Natural killer cell treated with Interleukin-12 subunit alpha and Interleukin-12 subunit beta and Interleukin-15 and Interleukin-18, amount 100 ng/mL, for 72 hours (primary cell): ENCODE measurements at regions not wholly inside any gene's neighbourhood (a gene's known extent, or its start where the extent isn't known, plus 50 kb on each side); places are given as distances from the start of the nearest gene placed in this dataset.

Source experiments
- ATAC-seq, 2 donors: fragments of 150-1000 bp; cut with Tn5 transposase in 1 of 2; sonication (Bioruptor Pico), chemical (Tn5 transposase) in 1 of 2; 2 replicates each; pipeline ENCODE4 v1.10.0; 2021
- DNase-seq: peaks from one replicate; pipeline ENCODE4 v3.0.0; 2022; ENCODE audit warnings: low spot score
- H3K27ac Mint-ChIP-seq, 2 donors: 1 replicate in 1 of 2; 2 replicates in 1 of 2; pipeline ENCODE4 v1.8.0; 2022; ENCODE audit warnings: mixed read lengths in 2 of 2, mild to moderate bottlenecking in 1 of 2, moderate library complexity in 1 of 2
- H3K27me3 Mint-ChIP-seq, 2 donors: 1 replicate in 1 of 2; 2 replicates in 1 of 2; pipeline ENCODE4 v1.8.0; 2022; ENCODE audit warnings: mixed read lengths in 2 of 2
- H3K36me3 Mint-ChIP-seq: one replicate; pipeline ENCODE4 v1.8.0; 2022; ENCODE audit warnings: mixed read lengths
- H3K4me1 Mint-ChIP-seq, 2 donors: 1 replicate in 1 of 2; 2 replicates in 1 of 2; pipeline ENCODE4 v1.8.0; 2022; ENCODE audit warnings: low read depth in 2 of 2, mixed read lengths in 2 of 2, mild to moderate bottlenecking in 1 of 2
- H3K4me3 Mint-ChIP-seq: one replicate; pipeline ENCODE4 v1.8.0; 2022; ENCODE audit warnings: mixed read lengths
- H3K9me3 Mint-ChIP-seq: 2 replicates; pipeline ENCODE4 v1.8.0; 2022; ENCODE audit warnings: mixed read lengths

GRCh38 chr5:125134216-125135081 is 388.0 kb upstream of the ZNF608 start:
- ATAC-seq (no peak), DNase-seq (no peak)
- no peaks in the 10 kb centered on the region for H3K4me1 Mint-ChIP-seq
- H3K36me3 Mint-ChIP-seq = peaks cover 4% of the 10 kb centered on the region
- peaks cover 7% of the 10 kb centered on the region for H3K9me3 Mint-ChIP-seq
- no peaks in the 10 kb centered on the region for H3K27me3 Mint-ChIP-seq
- H3K4me3 Mint-ChIP-seq = no peak overlapping the region
- no peak overlapping the region for H3K27ac Mint-ChIP-seq

- Mint-ChIP-seq H3K27ac (no peak overlapping the region), H3K4me3 (no peak overlapping the region), H3K36me3 (peaks cover 4% of the 10 kb centered on the region), H3K9me3 (peaks cover 10% of the 10 kb centered on the region), H3K27me3 (no peaks in the 10 kb centered on the region), H3K4me1 (no peaks in the 10 kb centered on the region)
- ATAC-seq (no peak), DNase-seq (no peak)
These were observed 391.1 kb upstream of the ZNF608 start for GRCh38 chr5:125137535-125137934.

DNA sequence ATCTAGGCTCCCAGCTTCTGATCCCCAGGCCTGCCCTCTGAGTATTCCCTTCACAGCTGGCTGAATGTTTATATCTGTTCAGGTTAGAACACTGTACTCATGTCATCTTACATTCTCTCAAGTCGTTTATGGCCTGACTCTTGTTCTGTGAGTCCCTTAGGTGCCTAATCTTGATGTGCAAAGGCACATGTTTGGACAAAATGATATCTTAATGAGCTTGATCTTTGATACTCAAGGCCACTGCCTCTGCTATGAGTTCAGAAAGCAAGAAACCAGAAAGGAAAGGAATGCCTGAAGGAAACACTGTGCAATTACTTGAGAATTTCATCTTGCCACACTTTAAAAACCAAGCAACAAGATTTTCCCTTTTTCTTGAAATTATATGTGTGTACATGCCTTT is 391.8 kb upstream of the ZNF608 start:
- H3K27me3 Mint-ChIP-seq = no peaks in the 10 kb centered on the region
- ATAC-seq (no peak), DNase-seq (no peak)
- H3K36me3 Mint-ChIP-seq = peaks cover 4% of the 10 kb centered on the region
- H3K4me1 Mint-ChIP-seq = no peaks in the 10 kb centered on the region
- H3K4me3 Mint-ChIP-seq = no peak overlapping the region
- H3K9me3 Mint-ChIP-seq = peaks cover 10% of the 10 kb centered on the region
- no peak overlapping the region for H3K27ac Mint-ChIP-seq

DNA sequence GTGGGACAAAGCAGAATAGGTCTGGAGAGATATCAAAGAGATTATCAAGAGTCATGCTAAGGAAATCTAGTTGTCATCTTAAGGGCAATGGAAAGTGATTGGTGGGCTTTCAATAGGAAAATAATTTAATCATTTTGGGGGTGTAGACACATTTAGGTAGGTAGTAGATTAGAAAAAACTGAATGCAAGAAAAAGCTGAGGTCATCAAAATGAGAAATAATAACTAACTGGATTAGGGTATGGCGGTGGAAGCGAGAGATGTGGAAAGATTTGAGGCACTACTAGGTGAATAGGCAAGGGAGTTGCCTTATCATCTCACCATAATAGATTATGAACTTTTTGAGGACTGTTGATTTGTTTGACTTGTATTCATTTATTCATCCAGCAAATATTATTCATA is 393.2 kb upstream of the ZNF608 start:
- DNase-seq = no peak
- Mint-ChIP-seq H3K4me3 (no peak overlapping the region), H3K27ac (no peak overlapping the region), H3K4me1 (no peaks in the 10 kb centered on the region), H3K36me3 (peaks cover 4% of the 10 kb centered on the region), H3K27me3 (no peaks in the 10 kb centered on the region), H3K9me3 (peaks cover 10% of the 10 kb centered on the region)
- ATAC-seq = no peak

DNA sequence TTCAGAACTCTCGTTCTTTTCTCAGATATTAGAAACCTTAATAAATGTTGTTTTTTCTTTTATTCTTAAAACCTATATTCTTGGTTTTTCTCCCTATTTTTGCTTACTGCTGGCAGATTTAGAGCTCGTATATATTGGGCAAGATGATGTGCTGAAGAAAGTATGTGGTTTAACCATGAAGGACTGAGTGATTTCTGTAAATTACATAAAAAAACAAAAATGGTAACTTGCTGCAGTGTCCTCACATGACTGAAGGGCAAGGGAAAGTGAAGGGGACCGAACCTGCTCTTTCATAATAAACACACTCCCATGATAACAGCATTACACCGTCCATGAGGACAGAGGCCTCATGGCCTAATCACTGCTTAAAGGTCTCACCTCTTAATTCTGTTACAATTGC is 393.8 kb upstream of the ZNF608 start:
- no peak for DNase-seq

GRCh38 chr5:125140855-125141254 is 394.4 kb upstream of the ZNF608 start:
- H3K27me3 Mint-ChIP-seq = no peaks in the 10 kb centered on the region

More for the DNA sequence above, 393.8 kb upstream of the ZNF608 start:
- peaks cover 4% of the 10 kb centered on the region for H3K36me3 Mint-ChIP-seq
- no peaks in the 10 kb centered on the region for H3K27me3 Mint-ChIP-seq
- H3K4me1 Mint-ChIP-seq = no peaks in the 10 kb centered on the region
- H3K9me3 Mint-ChIP-seq = peaks cover 10% of the 10 kb centered on the region
- no peak for ATAC-seq
- H3K4me3 Mint-ChIP-seq = no peak overlapping the region
- no peak overlapping the region for H3K27ac Mint-ChIP-seq

DNA sequence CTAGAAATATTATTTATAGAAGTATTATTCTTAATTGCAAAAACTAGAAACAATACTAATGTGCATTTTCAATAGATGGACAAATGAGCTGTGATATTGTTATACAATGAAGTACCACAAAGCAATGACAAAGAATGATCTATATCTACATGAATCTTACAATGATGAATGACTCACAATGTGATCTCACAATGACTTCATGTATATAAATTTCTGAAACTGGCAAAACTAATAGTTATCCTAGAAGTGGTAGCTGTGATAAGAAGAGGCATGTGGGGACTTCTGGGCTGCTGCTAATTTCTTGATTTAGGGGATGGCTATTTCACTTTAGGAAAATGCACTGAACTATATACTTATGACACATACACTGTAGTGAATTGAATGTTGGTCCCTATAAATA is 396.0 kb upstream of the ZNF608 start:
- H3K27me3 Mint-ChIP-seq = peaks cover 0 to 4% of the 10 kb centered on the region in 2 donors
- DNase-seq (no peak), ATAC-seq (peak in 1 of 2 donors; percentile 24)
- H3K9me3 Mint-ChIP-seq = peaks cover 10% of the 10 kb centered on the region
- no peaks in the 10 kb centered on the region for H3K4me1 Mint-ChIP-seq
- no peak overlapping the region for H3K27ac Mint-ChIP-seq
- H3K4me3 Mint-ChIP-seq = no peak overlapping the region
- H3K36me3 Mint-ChIP-seq = peaks cover 4% of the 10 kb centered on the region

More at GRCh38 chr5:125140855-125141254, 394.4 kb upstream of the ZNF608 start:
- Mint-ChIP-seq H3K9me3 (peaks cover 10% of the 10 kb centered on the region), H3K27ac (no peak overlapping the region), H3K4me1 (no peaks in the 10 kb centered on the region), H3K4me3 (no peak overlapping the region), H3K36me3 (peaks cover 4% of the 10 kb centered on the region)
- DNase-seq = no peak
- no peak for ATAC-seq

DNA sequence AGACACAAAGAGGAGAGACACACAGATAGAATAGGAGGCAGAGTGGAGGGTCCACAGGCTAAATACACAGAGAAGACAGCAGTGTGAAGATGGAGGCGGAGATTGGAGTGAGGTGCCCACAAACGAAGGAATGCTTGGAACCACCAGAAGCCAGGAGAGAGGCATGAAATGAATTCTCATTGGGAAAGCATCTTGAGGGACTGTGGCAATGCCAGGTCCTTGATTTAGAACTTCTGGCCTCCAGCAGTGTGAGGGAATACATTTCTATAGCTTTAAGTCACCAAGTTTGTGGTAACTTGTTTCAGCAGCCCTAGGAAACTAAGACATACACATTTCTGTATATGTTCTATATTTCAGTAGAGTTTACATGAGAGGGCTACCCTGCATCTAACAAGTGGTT is 396.6 kb upstream of the ZNF608 start:
- no peak for DNase-seq
- no peak for ATAC-seq
- peaks cover 10% of the 10 kb centered on the region for H3K9me3 Mint-ChIP-seq
- no peak overlapping the region for H3K27ac Mint-ChIP-seq
- H3K4me3 Mint-ChIP-seq = no peak overlapping the region
- no peaks in the 10 kb centered on the region for H3K4me1 Mint-ChIP-seq
- H3K36me3 Mint-ChIP-seq = peaks cover 4% of the 10 kb centered on the region
- H3K27me3 Mint-ChIP-seq = peaks cover 0 to 4% of the 10 kb centered on the region in 2 donors

GRCh38 chr5:125148076-125148475 is 401.6 kb upstream of the ZNF608 start:
- no peak overlapping the region for H3K4me3 Mint-ChIP-seq
- no peak for DNase-seq
- peaks cover 0 to 10% of the 10 kb centered on the region in 2 donors for H3K27me3 Mint-ChIP-seq
- H3K36me3 Mint-ChIP-seq = no peaks in the 10 kb centered on the region
- no peak overlapping the region for H3K27ac Mint-ChIP-seq
- no peak for ATAC-seq
- H3K4me1 Mint-ChIP-seq = no peaks in the 10 kb centered on the region
- H3K9me3 Mint-ChIP-seq = no peaks in the 10 kb centered on the region

GRCh38 chr5:125148706-125149105 is 402.3 kb upstream of the ZNF608 start:
- Mint-ChIP-seq H3K9me3 (no peaks in the 10 kb centered on the region), H3K4me3 (no peak overlapping the region), H3K27me3 (peaks cover 0 to 10% of the 10 kb centered on the region in 2 donors), H3K27ac (no peak overlapping the region), H3K36me3 (no peaks in the 10 kb centered on the region), H3K4me1 (no peaks in the 10 kb centered on the region)
- DNase-seq = no peak
- ATAC-seq = no peak

DNA sequence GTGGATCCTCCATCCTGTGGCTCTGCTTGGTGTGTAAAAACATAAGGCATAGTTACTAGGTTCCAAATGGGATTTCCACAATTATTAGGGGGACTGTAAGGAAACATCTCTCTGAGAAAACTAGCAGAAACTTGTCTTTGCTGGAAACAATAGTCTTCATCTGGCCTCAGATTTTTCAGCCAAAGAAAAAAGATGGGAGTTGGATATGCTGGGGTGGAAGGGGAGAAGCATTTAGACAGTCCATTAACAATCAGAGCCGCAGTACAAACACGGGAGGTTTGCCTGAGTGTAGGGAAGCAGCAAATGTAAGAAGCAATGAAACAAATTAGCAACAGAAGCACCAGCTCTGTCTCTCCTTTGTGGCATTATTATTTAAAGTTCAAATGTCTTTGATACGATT is 402.7 kb upstream of the ZNF608 start:
- DNase-seq = no peak
- no peaks in the 10 kb centered on the region for H3K4me1 Mint-ChIP-seq
- no peak overlapping the region for H3K4me3 Mint-ChIP-seq
- H3K36me3 Mint-ChIP-seq = no peaks in the 10 kb centered on the region
- H3K27me3 Mint-ChIP-seq = peaks cover 0 to 10% of the 10 kb centered on the region in 2 donors
- no peak for ATAC-seq
- no peaks in the 10 kb centered on the region for H3K9me3 Mint-ChIP-seq
- no peak overlapping the region for H3K27ac Mint-ChIP-seq

GRCh38 chr5:125149527-125149926 is 403.1 kb upstream of the ZNF608 start:
- no peaks in the 10 kb centered on the region for H3K36me3 Mint-ChIP-seq
- H3K9me3 Mint-ChIP-seq = no peaks in the 10 kb centered on the region
- peaks cover 0 to 10% of the 10 kb centered on the region in 2 donors for H3K27me3 Mint-ChIP-seq
- H3K4me1 Mint-ChIP-seq = no peaks in the 10 kb centered on the region
- H3K4me3 Mint-ChIP-seq = no peak overlapping the region
- H3K27ac Mint-ChIP-seq = no peak overlapping the region
- DNase-seq (no peak), ATAC-seq (no peak)

GRCh38 chr5:125150041-125150669 is 403.7 kb upstream of the ZNF608 start:
- no peak overlapping the region for H3K27ac Mint-ChIP-seq
- H3K36me3 Mint-ChIP-seq = no peaks in the 10 kb centered on the region
- H3K9me3 Mint-ChIP-seq = peaks cover 3% of the 10 kb centered on the region
- H3K4me3 Mint-ChIP-seq = no peak overlapping the region
- no peaks in the 10 kb centered on the region for H3K4me1 Mint-ChIP-seq
- no peak for DNase-seq
- no peak for ATAC-seq
- H3K27me3 Mint-ChIP-seq = peaks cover 0 to 10% of the 10 kb centered on the region in 2 donors

GRCh38 chr5:125151150-125151900 is 404.9 kb upstream of the ZNF608 start:
- Mint-ChIP-seq H3K36me3 (no peaks in the 10 kb centered on the region), H3K27ac (no peak overlapping the region), H3K9me3 (peaks cover 3% of the 10 kb centered on the region), H3K27me3 (peaks cover 0 to 10% of the 10 kb centered on the region in 2 donors), H3K4me1 (no peaks in the 10 kb centered on the region), H3K4me3 (no peak overlapping the region)
- no peak for ATAC-seq
- no peak for DNase-seq
